ENCODE measurements at regions not wholly inside any gene's neighbourhood (a gene's known extent, or its start where the extent isn't known, plus 50 kb on each side); places are given as distances from the start of the nearest gene placed in this dataset.

GRCh38 chr14:27315477-27315876 is 717.6 kb upstream of the NOVA1 start:
- no peak for TF ChIP-seq EZH2 (IDR thresholded peaks at IDR 0.05; ENCODE audit: insufficient read depth, low read length)
- TF ChIP-seq, protein P1, sequence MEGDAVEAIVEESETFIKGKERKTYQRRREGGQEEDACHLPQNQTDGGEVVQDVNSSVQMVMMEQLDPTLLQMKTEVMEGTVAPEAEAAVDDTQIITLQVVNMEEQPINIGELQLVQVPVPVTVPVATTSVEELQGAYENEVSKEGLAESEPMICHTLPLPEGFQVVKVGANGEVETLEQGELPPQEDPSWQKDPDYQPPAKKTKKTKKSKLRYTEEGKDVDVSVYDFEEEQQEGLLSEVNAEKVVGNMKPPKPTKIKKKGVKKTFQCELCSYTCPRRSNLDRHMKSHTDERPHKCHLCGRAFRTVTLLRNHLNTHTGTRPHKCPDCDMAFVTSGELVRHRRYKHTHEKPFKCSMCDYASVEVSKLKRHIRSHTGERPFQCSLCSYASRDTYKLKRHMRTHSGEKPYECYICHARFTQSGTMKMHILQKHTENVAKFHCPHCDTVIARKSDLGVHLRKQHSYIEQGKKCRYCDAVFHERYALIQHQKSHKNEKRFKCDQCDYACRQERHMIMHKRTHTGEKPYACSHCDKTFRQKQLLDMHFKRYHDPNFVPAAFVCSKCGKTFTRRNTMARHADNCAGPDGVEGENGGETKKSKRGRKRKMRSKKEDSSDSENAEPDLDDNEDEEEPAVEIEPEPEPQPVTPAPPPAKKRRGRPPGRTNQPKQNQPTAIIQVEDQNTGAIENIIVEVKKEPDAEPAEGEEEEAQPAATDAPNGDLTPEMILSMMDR (IDR thresholded peaks at IDR 0.05; ENCODE audit: insufficient read depth, low read depth, low read length) = no peak
